Suprapubic skin (tissue), 4 donors: ENCODE measurements at regions not wholly inside any gene's neighbourhood (a gene's known extent, or its start where the extent isn't known, plus 50 kb on each side); places are given as distances from the start of the nearest gene placed in this dataset.

Experiments
- DNase-seq, 2 donors: peaks; one replicate each; pipeline ENCODE4 v3.0.0-alpha.2; 2019; ENCODE audit warnings: low spot score in 2 of 2
- H3K27ac ChIP-seq: fragments of 200-600 bp; sonication (generic); one replicate; pipeline ENCODE4 v1.5.1; 2019
- H3K27me3 ChIP-seq: fragments of 200-600 bp; sonication (generic); one replicate; pipeline ENCODE4 v1.5.1; 2019
- H3K36me3 ChIP-seq: fragments of 200-600 bp; sonication (generic); one replicate; pipeline ENCODE4 v1.5.1; 2019
- H3K4me1 ChIP-seq: fragments of 200-600 bp; sonication (generic); one replicate; pipeline ENCODE4 v1.5.1; 2019
- H3K4me3 ChIP-seq: fragments of 200-600 bp; sonication (generic); one replicate; pipeline ENCODE4 v1.5.1; 2019; ENCODE audit warnings: mild to moderate bottlenecking
- H3K9me3 ChIP-seq: fragments of 200-600 bp; sonication (generic); one replicate; pipeline ENCODE4 v1.5.1; 2019
- EP300 ChIP-seq: sonication (generic); formaldehyde crosslinking; IDR thresholded peaks from one replicate; pipeline ENCODE4 v1.6.1; 2017; ENCODE audit warnings: antibody characterized with exemption
- POLR2A ChIP-seq, 2 donors: fragments of 450-650 bp; IDR thresholded peaks; one replicate each; pipeline ENCODE4 v1.6.1; 2017; ENCODE audit warnings: antibody characterized with exemption in 2 of 2, mild to moderate bottlenecking in 2 of 2, moderate library complexity in 2 of 2
- POLR2AphosphoS5 ChIP-seq, 3 donors: sonication (generic); formaldehyde crosslinking; IDR thresholded peaks; one replicate each; pipeline ENCODE4 v1.6.1; 2017; ENCODE audit warnings: antibody characterized with exemption in 3 of 3
- WGBS: methylation state at CpG from one replicate; pipeline ENCODE4 v1.1.5; 2018; 5-methylcytosine and 5-hydroxymethylcytosine counted together
- TF ChIP-seq, protein P1 (sequence below), 2 donors: fragments of 200-600 bp in 1 of 2; fragments of 450-650 bp in 1 of 2; sonication (generic) in 1 of 2; IDR thresholded peaks; one replicate each; pipeline ENCODE4 v1.5.1; 2016 to 2019; ENCODE audit warnings: antibody characterized with exemption in 2 of 2, mild to moderate bottlenecking in 1 of 2, moderate library complexity in 1 of 2

DNA sequence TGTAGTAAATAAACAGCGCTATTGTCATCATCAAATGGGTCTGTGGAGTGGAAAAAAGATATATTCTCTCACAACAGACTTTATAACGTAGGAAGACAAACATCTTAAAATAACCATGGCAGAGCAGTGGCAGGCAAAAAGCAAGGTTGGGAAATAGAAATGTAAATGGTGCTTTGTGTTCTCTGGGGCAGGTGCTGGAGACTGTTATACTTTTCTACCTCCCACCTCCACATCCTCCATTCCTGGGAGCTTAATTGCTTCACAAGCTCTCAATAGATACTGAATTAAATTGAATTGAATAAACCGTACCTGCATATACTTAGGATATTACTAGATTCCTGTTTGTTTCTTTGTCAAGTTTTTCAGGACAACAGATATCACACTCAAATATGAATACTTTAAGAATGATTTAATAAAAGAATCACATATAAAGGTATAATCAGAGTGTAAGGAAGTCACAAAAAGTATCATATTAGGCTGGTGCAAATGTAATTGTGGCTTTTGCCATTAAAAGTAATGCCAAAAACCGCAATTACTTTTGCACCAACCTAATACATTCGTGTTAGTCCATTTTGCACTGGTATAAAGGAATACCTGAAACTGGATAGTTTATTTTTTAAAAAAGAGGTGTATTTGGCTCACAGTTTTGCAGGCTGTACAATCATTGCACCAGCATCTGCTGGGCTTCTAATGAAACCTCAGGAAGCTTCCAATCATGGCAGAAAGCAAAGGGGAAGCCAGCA, 367.3 kb downstream of the GRIA2 start:
- 84% methylated on average over 5 of the region's 5 CpGs for WGBS
- Histone ChIP-seq H3K4me1 (no peaks in the 10 kb centered on the region), H3K4me3 (no peak overlapping the region), H3K36me3 (no peaks in the 10 kb centered on the region), H3K27me3 (no peaks in the 10 kb centered on the region), H3K27ac (no peak overlapping the region), H3K9me3 (no peaks in the 10 kb centered on the region)
- TF ChIP-seq POLR2AphosphoS5 (IDR thresholded peaks at IDR 0.05) (no peak), EP300 (no peak), POLR2A (IDR thresholded peaks at IDR 0.05) (no peak)
- TF ChIP-seq, protein P1, sequence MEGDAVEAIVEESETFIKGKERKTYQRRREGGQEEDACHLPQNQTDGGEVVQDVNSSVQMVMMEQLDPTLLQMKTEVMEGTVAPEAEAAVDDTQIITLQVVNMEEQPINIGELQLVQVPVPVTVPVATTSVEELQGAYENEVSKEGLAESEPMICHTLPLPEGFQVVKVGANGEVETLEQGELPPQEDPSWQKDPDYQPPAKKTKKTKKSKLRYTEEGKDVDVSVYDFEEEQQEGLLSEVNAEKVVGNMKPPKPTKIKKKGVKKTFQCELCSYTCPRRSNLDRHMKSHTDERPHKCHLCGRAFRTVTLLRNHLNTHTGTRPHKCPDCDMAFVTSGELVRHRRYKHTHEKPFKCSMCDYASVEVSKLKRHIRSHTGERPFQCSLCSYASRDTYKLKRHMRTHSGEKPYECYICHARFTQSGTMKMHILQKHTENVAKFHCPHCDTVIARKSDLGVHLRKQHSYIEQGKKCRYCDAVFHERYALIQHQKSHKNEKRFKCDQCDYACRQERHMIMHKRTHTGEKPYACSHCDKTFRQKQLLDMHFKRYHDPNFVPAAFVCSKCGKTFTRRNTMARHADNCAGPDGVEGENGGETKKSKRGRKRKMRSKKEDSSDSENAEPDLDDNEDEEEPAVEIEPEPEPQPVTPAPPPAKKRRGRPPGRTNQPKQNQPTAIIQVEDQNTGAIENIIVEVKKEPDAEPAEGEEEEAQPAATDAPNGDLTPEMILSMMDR (IDR thresholded peaks at IDR 0.05) = no peak
- no peak for DNase-seq

- Histone ChIP-seq H3K9me3 (no peaks in the 10 kb centered on the region), H3K27me3 (no peaks in the 10 kb centered on the region), H3K27ac (no peak overlapping the region), H3K4me1 (no peaks in the 10 kb centered on the region), H3K4me3 (no peak overlapping the region), H3K36me3 (no peaks in the 10 kb centered on the region)
- 69% methylated on average over 2 of the region's 2 CpGs for WGBS
- no peak for DNase-seq
- TF ChIP-seq EP300 (no peak), POLR2A (IDR thresholded peaks at IDR 0.05) (no peak), POLR2AphosphoS5 (IDR thresholded peaks at IDR 0.05) (no peak)
- TF ChIP-seq, protein P1 (IDR thresholded peaks at IDR 0.05) = no peak
Measured at GRCh38 chr4:157582141-157582540, 361.6 kb downstream of the GRIA2 start.

GRCh38 chr4:157576671-157577217, 356.2 kb downstream of the GRIA2 start:
- no peak for DNase-seq
- Histone ChIP-seq H3K27me3 (no peaks in the 10 kb centered on the region), H3K27ac (no peak overlapping the region), H3K9me3 (no peaks in the 10 kb centered on the region), H3K4me1 (no peaks in the 10 kb centered on the region), H3K4me3 (no peak overlapping the region), H3K36me3 (no peaks in the 10 kb centered on the region)
- no peak for TF ChIP-seq POLR2A (IDR thresholded peaks at IDR 0.05)
- TF ChIP-seq, protein P1 (IDR thresholded peaks at IDR 0.05) = no peak
- TF ChIP-seq POLR2AphosphoS5 (IDR thresholded peaks at IDR 0.05) = no peak
- no peak for TF ChIP-seq EP300
- WGBS = 73% methylated on average over 4 of the region's 4 CpGs

DNA sequence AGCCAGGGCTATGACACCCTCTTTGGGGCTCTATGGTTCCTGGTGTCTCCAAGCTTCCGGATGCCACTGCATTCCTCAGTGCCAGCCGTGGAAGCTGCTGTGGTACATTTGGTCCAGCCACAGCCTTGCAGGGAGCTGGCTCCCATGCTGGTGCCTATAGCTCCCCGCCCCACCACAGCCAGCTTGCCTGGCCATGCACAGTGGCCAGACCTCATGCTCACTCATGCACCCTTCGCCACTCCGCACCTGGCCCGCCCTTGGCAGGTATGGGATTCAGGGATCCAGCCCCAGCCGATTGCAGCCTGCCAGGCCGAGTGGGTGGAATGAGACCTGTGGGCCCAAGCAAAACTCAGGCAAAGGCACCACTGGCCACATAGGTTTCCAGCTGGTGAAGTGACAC, 354.8 kb downstream of the GRIA2 start:
- no peak overlapping the region for H3K27ac ChIP-seq
- no peaks in the 10 kb centered on the region for H3K9me3 ChIP-seq
- no peaks in the 10 kb centered on the region for H3K27me3 ChIP-seq
- H3K4me3 ChIP-seq = no peak overlapping the region
- WGBS = 95% methylated on average over 6 of the region's 8 CpGs
- no peaks in the 10 kb centered on the region for H3K36me3 ChIP-seq
- no peak for DNase-seq
- no peaks in the 10 kb centered on the region for H3K4me1 ChIP-seq
- TF ChIP-seq EP300 (no peak), POLR2AphosphoS5 (IDR thresholded peaks at IDR 0.05) (no peak), POLR2A (IDR thresholded peaks at IDR 0.05) (no peak)
- TF ChIP-seq, protein P1 (IDR thresholded peaks at IDR 0.05) = no peak

DNA sequence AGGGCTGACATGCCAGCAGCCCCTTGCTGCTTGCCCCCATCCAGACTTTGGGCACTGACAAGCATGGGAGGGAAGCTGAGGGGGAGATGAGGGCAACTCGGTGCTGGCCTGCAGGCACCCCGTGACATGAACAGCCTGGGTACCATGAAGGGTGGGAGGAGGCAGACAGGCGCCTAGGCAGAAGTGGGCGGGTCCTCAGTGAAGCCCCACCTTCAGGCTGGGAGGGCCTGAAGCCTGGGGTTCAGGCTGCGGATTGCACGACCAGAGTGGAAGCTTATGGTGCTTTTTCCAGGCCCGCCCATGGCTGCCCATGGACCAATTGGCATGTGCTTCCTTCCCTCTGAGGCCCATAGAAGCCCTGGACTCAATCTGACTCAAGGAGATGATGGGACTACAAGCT, 354.1 kb downstream of the GRIA2 start:
- no peak for DNase-seq
- Histone ChIP-seq H3K9me3 (no peaks in the 10 kb centered on the region), H3K4me1 (no peaks in the 10 kb centered on the region), H3K4me3 (no peak overlapping the region), H3K36me3 (no peaks in the 10 kb centered on the region), H3K27ac (no peak overlapping the region), H3K27me3 (no peaks in the 10 kb centered on the region)
- 100% methylated on average over 4 of the region's 7 CpGs for WGBS
- TF ChIP-seq POLR2A (IDR thresholded peaks at IDR 0.05) = no peak
- TF ChIP-seq, protein P1 (IDR thresholded peaks at IDR 0.05) = no peak
- no peak for TF ChIP-seq POLR2AphosphoS5 (IDR thresholded peaks at IDR 0.05)
- no peak for TF ChIP-seq EP300
